CD4-positive, alpha-beta memory T cell (primary cell): ENCODE measurements at regions not wholly inside any gene's neighbourhood (a gene's known extent, or its start where the extent isn't known, plus 50 kb on each side); places are given as distances from the start of the nearest gene placed in this dataset.
"Not testable (repeated sequence)": the region's sequence is repeated elsewhere in the genome, so short reads cannot be mapped to it uniquely, and the experiment has no call there.

Experiments used
- CTCF ChIA-PET: fragments of 350-600 bp; sonication (Branson Sonifier 250); formaldehyde crosslinking; loops from one replicate; lab custom pipeline; 2021; ENCODE audit warnings: inconsistent platforms; ENCODE audit not compliant: partially characterized antibody; lab: Charles Lee
- POLR2A ChIA-PET: fragments of 350-600 bp; sonication (Branson Sonifier 250); formaldehyde crosslinking; loops from one replicate; lab custom pipeline; 2021; ENCODE audit not compliant: partially characterized antibody; lab: Charles Lee
- DNase-seq, 5 donors: peaks; one replicate each; pipeline versions ENCODE4 v3.0.0 to v3.0.0-alpha.2; 2020 to 2022; ENCODE audit warnings: mixed read lengths in 1 of 5
- H3K27ac ChIP-seq: one replicate; pipeline ENCODE4 v1.7.0; 2013; ENCODE audit warnings: low read depth, low read length
- H3K27me3 ChIP-seq: 2 replicates; pipeline ENCODE4 v1.7.0; 2013; ENCODE audit warnings: mild to moderate bottlenecking, low read length, moderate library complexity; ENCODE audit not compliant: insufficient read depth
- H3K36me3 ChIP-seq: 2 replicates; pipeline ENCODE4 v1.7.0; 2013; ENCODE audit warnings: mild to moderate bottlenecking, low read length, moderate library complexity; ENCODE audit not compliant: insufficient read depth
- H3K4me1 ChIP-seq: 2 replicates; pipeline ENCODE4 v1.7.0; 2013; ENCODE audit warnings: mild to moderate bottlenecking, low read length, moderate library complexity; ENCODE audit not compliant: insufficient read depth
- H3K4me3 ChIP-seq, 2 donors: one replicate each; pipeline ENCODE4 v1.7.0; 2013; ENCODE audit warnings: low read length in 2 of 2, mild to moderate bottlenecking in 1 of 2
- H3K9me3 ChIP-seq, 2 donors: one replicate each; pipeline ENCODE4 v1.7.0; 2013; ENCODE audit warnings: low read length in 2 of 2, control low read depth in 1 of 2; ENCODE audit not compliant: control insufficient read depth in 1 of 2
- H3K27ac Mint-ChIP-seq, 7 donors: one replicate each; pipeline ENCODE4 v1.8.0; 2020 to 2021; ENCODE audit warnings: mixed read lengths in 7 of 7, mild to moderate bottlenecking in 6 of 7, inconsistent platforms in 3 of 7, moderate library complexity in 3 of 7
- H3K27me3 Mint-ChIP-seq, 2 donors: one replicate each; pipeline ENCODE4 v1.8.0; 2020 to 2021; ENCODE audit warnings: mixed read lengths in 2 of 2
- H3K36me3 Mint-ChIP-seq, 2 donors: one replicate each; pipeline ENCODE4 v1.8.0; 2020 to 2021; ENCODE audit warnings: mixed read lengths in 2 of 2, inconsistent platforms in 1 of 2, mild to moderate bottlenecking in 1 of 2
- H3K4me1 Mint-ChIP-seq, 4 donors: one replicate each; pipeline ENCODE4 v1.8.0; 2020 to 2021; ENCODE audit warnings: mixed read lengths in 4 of 4, mild to moderate bottlenecking in 1 of 4
- H3K4me3 Mint-ChIP-seq, 8 donors: one replicate each; pipeline ENCODE4 v1.8.0; 2020 to 2021; ENCODE audit warnings: mixed read lengths in 8 of 8, mild to moderate bottlenecking in 7 of 8, moderate library complexity in 6 of 8, inconsistent platforms in 3 of 8
- H3K9me3 Mint-ChIP-seq, 8 donors: one replicate each; pipeline ENCODE4 v1.8.0; 2020 to 2021; ENCODE audit warnings: mixed read lengths in 8 of 8, mild to moderate bottlenecking in 5 of 8, inconsistent platforms in 3 of 8, moderate library complexity in 1 of 8
- intact Hi-C: fragments of 100-400 bp; cut with micrococcal nuclease; formaldehyde crosslinking; loops from one replicate; pipeline ENCODE4 v1.15.1; 2023

GRCh38 chr4:91653067-91653466 lies 650.7 kb upstream of the GRID2 start:
- DNase-seq: no peak
- intact Hi-C loops: no loop called here
- Mint-ChIP-seq H3K4me1 (no peaks in the 10 kb centered on the region), H3K9me3 (peaks cover 0 to 17% (median 9%) of the 10 kb centered on the region in 8 donors), H3K36me3 (no peaks in the 10 kb centered on the region), H3K4me3 (no peak overlapping the region), H3K27me3 (no peaks in the 10 kb centered on the region), H3K27ac (no peak overlapping the region)
- H3K9me3 ChIP-seq: no peaks in the 10 kb centered on the region
- H3K36me3 ChIP-seq: no peaks in the 10 kb centered on the region
- H3K4me1 ChIP-seq: no peaks in the 10 kb centered on the region
- no peak overlapping the region for H3K4me3 ChIP-seq
- POLR2A ChIA-PET: no interaction called here
- no peak overlapping the region for H3K27ac ChIP-seq
- no peaks in the 10 kb centered on the region for H3K27me3 ChIP-seq
- CTCF ChIA-PET: no interaction called here

- Histone ChIP-seq H3K27ac (no peak overlapping the region), H3K4me1 (no peaks in the 10 kb centered on the region), H3K9me3 (no peaks in the 10 kb centered on the region), H3K4me3 (no peak overlapping the region), H3K27me3 (no peaks in the 10 kb centered on the region), H3K36me3 (no peaks in the 10 kb centered on the region)
- POLR2A ChIA-PET: no interaction called here
- Mint-ChIP-seq H3K27ac (no peak overlapping the region), H3K9me3 (peaks cover 3 to 14% (median 11%) of the 10 kb centered on the region in 8 donors), H3K4me3 (no peak overlapping the region), H3K4me1 (no peaks in the 10 kb centered on the region), H3K27me3 (no peaks in the 10 kb centered on the region), H3K36me3 (no peaks in the 10 kb centered on the region)
- no peak for DNase-seq
- intact Hi-C loops: no loop called here
- CTCF ChIA-PET: no interaction called here
Measured at GRCh38 chr4:91681091-91681490, 622.7 kb upstream of the GRID2 start.

DNA sequence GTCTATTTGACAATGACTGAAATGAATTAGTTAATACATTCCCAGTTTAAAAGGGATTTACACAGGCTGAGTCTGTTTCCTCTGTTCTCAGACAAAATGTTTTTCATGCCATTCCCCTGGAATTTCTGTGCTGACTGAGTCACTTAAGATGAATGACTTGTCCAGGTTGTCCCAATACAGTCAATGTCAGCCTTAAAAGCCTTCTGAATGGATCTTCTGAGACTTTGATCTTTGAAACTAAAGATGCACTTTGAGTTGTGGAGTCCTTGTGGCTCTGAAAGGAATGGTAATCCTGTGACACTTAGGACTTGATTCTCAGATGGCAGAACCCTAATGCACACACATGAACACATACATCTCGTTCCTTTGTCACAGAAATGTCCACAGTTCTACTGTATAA lies 622.2 kb upstream of the GRID2 start:
- Histone ChIP-seq H3K27ac (no peak overlapping the region), H3K9me3 (no peaks in the 10 kb centered on the region), H3K27me3 (no peaks in the 10 kb centered on the region), H3K4me3 (no peak overlapping the region), H3K4me1 (no peaks in the 10 kb centered on the region), H3K36me3 (no peaks in the 10 kb centered on the region)
- intact Hi-C loops: no loop called here
- peaks cover 3 to 13% (median 10%) of the 10 kb centered on the region in 8 donors for H3K9me3 Mint-ChIP-seq
- DNase-seq: no peak
- H3K4me1 Mint-ChIP-seq: no peaks in the 10 kb centered on the region
- H3K4me3 Mint-ChIP-seq: no peak overlapping the region
- H3K27ac Mint-ChIP-seq: no peak overlapping the region
- H3K27me3 Mint-ChIP-seq: no peaks in the 10 kb centered on the region
- POLR2A ChIA-PET: no interaction called here
- H3K36me3 Mint-ChIP-seq: no peaks in the 10 kb centered on the region
- CTCF ChIA-PET: no interaction called here

DNA sequence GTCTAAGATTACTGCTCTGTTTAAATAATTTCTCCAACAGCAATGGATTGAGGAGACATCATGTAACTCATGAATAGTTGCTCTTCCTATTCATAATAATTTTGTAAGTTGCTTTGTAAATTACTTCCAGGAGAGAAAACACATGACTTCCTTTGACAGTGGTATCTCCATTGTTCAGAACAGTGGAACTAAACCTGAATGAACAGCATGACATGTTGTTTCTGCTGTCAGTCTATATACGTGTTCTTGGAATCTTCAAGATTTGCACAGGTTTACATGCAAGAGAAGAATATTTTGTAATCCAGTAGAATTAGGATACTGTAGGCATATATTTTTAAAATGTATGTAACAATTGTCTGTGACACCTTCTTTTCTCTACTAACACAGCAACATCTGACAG lies 618.8 kb upstream of the GRID2 start:
- H3K27me3 Mint-ChIP-seq: no peaks in the 10 kb centered on the region
- no peak overlapping the region for H3K27ac Mint-ChIP-seq
- H3K9me3 ChIP-seq: no peaks in the 10 kb centered on the region
- ChIA-PET POLR2A (no interaction called here), CTCF (no interaction called here)
- intact Hi-C loops: no loop called here
- no peak overlapping the region for H3K4me3 Mint-ChIP-seq
- DNase-seq: no peak
- H3K36me3 ChIP-seq: no peaks in the 10 kb centered on the region
- peaks cover 0 to 8% (median 5%) of the 10 kb centered on the region in 8 donors for H3K9me3 Mint-ChIP-seq
- no peaks in the 10 kb centered on the region for H3K4me1 Mint-ChIP-seq
- H3K27me3 ChIP-seq: no peaks in the 10 kb centered on the region
- H3K36me3 Mint-ChIP-seq: no peaks in the 10 kb centered on the region
- no peaks in the 10 kb centered on the region for H3K4me1 ChIP-seq
- H3K4me3 ChIP-seq: no peak overlapping the region
- H3K27ac ChIP-seq: no peak overlapping the region

- Mint-ChIP-seq H3K4me1 (no peaks in the 10 kb centered on the region), H3K27ac (no peak overlapping the region)
- intact Hi-C loops: no loop called here
Measured at GRCh38 chr4:91688413-91688812, 615.4 kb upstream of the GRID2 start.

GRCh38 chr4:91699691-91700090 lies 604.1 kb upstream of the GRID2 start:
- CTCF ChIA-PET, H3K36me3 ChIP-seq, H3K4me1 Mint-ChIP-seq, POLR2A ChIA-PET, H3K9me3 ChIP-seq, H3K27ac Mint-ChIP-seq, H3K36me3 Mint-ChIP-seq, DNase-seq, H3K4me3 Mint-ChIP-seq, H3K27me3 ChIP-seq, H3K4me1 ChIP-seq, H3K27me3 Mint-ChIP-seq, H3K4me3 ChIP-seq, intact Hi-C loops, H3K27ac ChIP-seq: not testable (repeated sequence)
- peaks cover 0 to 23% (median 7%) of the 10 kb centered on the region in 8 donors for H3K9me3 Mint-ChIP-seq

More at GRCh38 chr4:91688413-91688812, 615.4 kb upstream of the GRID2 start:
- no peak overlapping the region for H3K4me3 ChIP-seq
- ChIA-PET CTCF (no interaction called here), POLR2A (no interaction called here)
- Mint-ChIP-seq H3K4me3 (no peak overlapping the region), H3K9me3 (peaks cover 0 to 12% (median 5%) of the 10 kb centered on the region in 8 donors), H3K36me3 (no peaks in the 10 kb centered on the region), H3K27me3 (no peaks in the 10 kb centered on the region)
- H3K9me3 ChIP-seq: no peaks in the 10 kb centered on the region
- DNase-seq: no peak
- no peaks in the 10 kb centered on the region for H3K27me3 ChIP-seq
- H3K36me3 ChIP-seq: no peaks in the 10 kb centered on the region
- H3K4me1 ChIP-seq: no peaks in the 10 kb centered on the region
- H3K27ac ChIP-seq: no peak overlapping the region

GRCh38 chr4:91729851-91730250 lies 573.9 kb upstream of the GRID2 start:
- Histone ChIP-seq H3K9me3 (no peaks in the 10 kb centered on the region), H3K27me3 (no peaks in the 10 kb centered on the region), H3K4me1 (no peaks in the 10 kb centered on the region), H3K4me3 (no peak overlapping the region), H3K27ac (no peak overlapping the region), H3K36me3 (no peaks in the 10 kb centered on the region)
- no peak overlapping the region for H3K27ac Mint-ChIP-seq
- H3K4me3 Mint-ChIP-seq: no peak overlapping the region
- H3K4me1 Mint-ChIP-seq: no peaks in the 10 kb centered on the region
- no peaks in the 10 kb centered on the region for H3K27me3 Mint-ChIP-seq
- ChIA-PET CTCF (no interaction called here), POLR2A (no interaction called here)
- H3K36me3 Mint-ChIP-seq: no peaks in the 10 kb centered on the region
- no peak for DNase-seq
- peaks cover 0 to 13% (median 2%) of the 10 kb centered on the region in 8 donors for H3K9me3 Mint-ChIP-seq
- intact Hi-C loops: no loop called here

GRCh38 chr4:91734682-91735081 lies 569.1 kb upstream of the GRID2 start:
- H3K36me3 Mint-ChIP-seq: no peaks in the 10 kb centered on the region
- H3K27me3 Mint-ChIP-seq: no peaks in the 10 kb centered on the region
- H3K4me3 Mint-ChIP-seq: no peak overlapping the region
- peaks cover 0 to 16% (median 2%) of the 10 kb centered on the region in 8 donors for H3K9me3 Mint-ChIP-seq
- intact Hi-C loops: no loop called here
- H3K4me3 ChIP-seq: no peak overlapping the region
- H3K27me3 ChIP-seq: no peaks in the 10 kb centered on the region
- DNase-seq: no peak
- CTCF ChIA-PET: no interaction called here
- H3K36me3 ChIP-seq: no peaks in the 10 kb centered on the region
- no peak overlapping the region for H3K27ac Mint-ChIP-seq
- POLR2A ChIA-PET: no interaction called here
- no peaks in the 10 kb centered on the region for H3K4me1 ChIP-seq
- H3K4me1 Mint-ChIP-seq: no peaks in the 10 kb centered on the region
- H3K27ac ChIP-seq: no peak overlapping the region
- no peaks in the 10 kb centered on the region for H3K9me3 ChIP-seq
